ENCODE measurements at regions not wholly inside any gene's neighbourhood (a gene's known extent, or its start where the extent isn't known, plus 50 kb on each side); places are given as distances from the start of the nearest gene placed in this dataset.
A peak's percentile ranks its signal among the peaks of the same experiment; 100 is the strongest.

GRCh38 chr9:4927701-4928100 is 57.4 kb upstream of the JAK2 start:
- H3K9me3 ChIP-seq (ENCODE audit: control extremely low read depth in 1 of 5, control insufficient read depth in 4 of 5, insufficient read depth in 2 of 5, low read depth in 1 of 5, low read length in 4 of 5): no peaks in the 10 kb centered on the region
- CTCF ChIA-PET: interaction anchor here (0.9 to 1.6 kb wide), 3 partner anchors 61 to 185 kb away, joined by 3 to 4 read pairs (median 3); no protein-coding TSS in a partner anchor
- no peaks in the 10 kb centered on the region for H3K4me1 ChIP-seq (ENCODE audit: control extremely low read depth in 1 of 4, control insufficient read depth in 4 of 4, insufficient read depth in 4 of 4, low read length in 3 of 4)
- no peak overlapping the region for H3K4me3 ChIP-seq (ENCODE audit: control insufficient read depth in 1 of 7, extremely low read depth in 1 of 7, insufficient read depth in 4 of 7, low read depth in 2 of 7, low read length in 6 of 7)
- no peaks in the 10 kb centered on the region for H3K36me3 ChIP-seq (ENCODE audit: control insufficient read depth in 4 of 4, insufficient read depth in 4 of 4, low read length in 3 of 4)
- POLR2A ChIA-PET: no interaction called here
- no peak for DNase-seq
- no peaks in the 10 kb centered on the region for H3K27me3 ChIP-seq (replicated peaks in 2 of 5; ENCODE audit: control insufficient read depth in 4 of 5, insufficient read depth in 5 of 5, low read length in 4 of 5)
- peak overlapping the region in 1 of 2 experiments; percentile 26 for H3K27ac ChIP-seq (ENCODE audit: insufficient read depth in 1 of 2, low read depth in 1 of 2, low read length in 2 of 2, poor library complexity in 1 of 2, severe bottlenecking in 2 of 2)
- 98% methylated on average over 5 of the region's 5 CpGs for WGBS (ENCODE audit: insufficient coverage)

GRCh38 chr9:4929917-4930316 is 55.2 kb upstream of the JAK2 start:
- no peak for DNase-seq
- CTCF ChIA-PET: no interaction called here
- Histone ChIP-seq H3K4me1 (ENCODE audit: control extremely low read depth in 1 of 4, control insufficient read depth in 4 of 4, insufficient read depth in 4 of 4, low read length in 3 of 4) (no peaks in the 10 kb centered on the region), H3K4me3 (ENCODE audit: control insufficient read depth in 1 of 7, extremely low read depth in 1 of 7, insufficient read depth in 4 of 7, low read depth in 2 of 7, low read length in 6 of 7) (no peak overlapping the region), H3K9me3 (ENCODE audit: control extremely low read depth in 1 of 5, control insufficient read depth in 4 of 5, insufficient read depth in 2 of 5, low read depth in 1 of 5, low read length in 4 of 5) (no peaks in the 10 kb centered on the region), H3K27me3 (replicated peaks in 2 of 5; ENCODE audit: control insufficient read depth in 4 of 5, insufficient read depth in 5 of 5, low read length in 4 of 5) (no peaks in the 10 kb centered on the region), H3K27ac (ENCODE audit: insufficient read depth in 1 of 2, low read depth in 1 of 2, low read length in 2 of 2, poor library complexity in 1 of 2, severe bottlenecking in 2 of 2) (no peak overlapping the region), H3K36me3 (ENCODE audit: control insufficient read depth in 4 of 4, insufficient read depth in 4 of 4, low read length in 3 of 4) (no peaks in the 10 kb centered on the region)
- WGBS (ENCODE audit: insufficient coverage): 80% methylated on average over 1 of the region's 2 CpGs
- POLR2A ChIA-PET: no interaction called here

- no peak for DNase-seq
- Histone ChIP-seq H3K27me3 (replicated peaks in 2 of 5; ENCODE audit: control insufficient read depth in 4 of 5, insufficient read depth in 5 of 5, low read length in 4 of 5) (no peaks in the 10 kb centered on the region), H3K4me1 (ENCODE audit: control extremely low read depth in 1 of 4, control insufficient read depth in 4 of 4, insufficient read depth in 4 of 4, low read length in 3 of 4) (peaks cover 0 to 14% (median 7%) of the 10 kb centered on the region in 4 experiments), H3K9me3 (ENCODE audit: control extremely low read depth in 1 of 5, control insufficient read depth in 4 of 5, insufficient read depth in 2 of 5, low read depth in 1 of 5, low read length in 4 of 5) (no peaks in the 10 kb centered on the region), H3K27ac (ENCODE audit: insufficient read depth in 1 of 2, low read depth in 1 of 2, low read length in 2 of 2, poor library complexity in 1 of 2, severe bottlenecking in 2 of 2) (no peak overlapping the region), H3K36me3 (ENCODE audit: control insufficient read depth in 4 of 4, insufficient read depth in 4 of 4, low read length in 3 of 4) (no peaks in the 10 kb centered on the region), H3K4me3 (ENCODE audit: control insufficient read depth in 1 of 7, extremely low read depth in 1 of 7, insufficient read depth in 4 of 7, low read depth in 2 of 7, low read length in 6 of 7) (no peak overlapping the region)
- WGBS (ENCODE audit: insufficient coverage): no CpG with 5 or more reads among the region's 4 CpGs
- CTCF ChIA-PET: interaction anchor here (1.0 to 1.4 kb wide), 2 partner anchors 8 to 9 kb away, joined by 3 to 4 read pairs; no protein-coding TSS in a partner anchor
- POLR2A ChIA-PET: no interaction called here
These were observed 52.4 kb upstream of the JAK2 start for GRCh38 chr9:4932681-4933080.

- Histone ChIP-seq H3K9me3 (ENCODE audit: control extremely low read depth in 1 of 5, control insufficient read depth in 4 of 5, insufficient read depth in 2 of 5, low read depth in 1 of 5, low read length in 4 of 5) (no peaks in the 10 kb centered on the region), H3K27ac (ENCODE audit: insufficient read depth in 1 of 2, low read depth in 1 of 2, low read length in 2 of 2, poor library complexity in 1 of 2, severe bottlenecking in 2 of 2) (no peak overlapping the region), H3K4me1 (ENCODE audit: control extremely low read depth in 1 of 4, control insufficient read depth in 4 of 4, insufficient read depth in 4 of 4, low read length in 3 of 4) (peaks cover 0 to 18% (median 9%) of the 10 kb centered on the region in 4 experiments), H3K4me3 (ENCODE audit: control insufficient read depth in 1 of 7, extremely low read depth in 1 of 7, insufficient read depth in 4 of 7, low read depth in 2 of 7, low read length in 6 of 7) (no peak overlapping the region), H3K36me3 (ENCODE audit: control insufficient read depth in 4 of 4, insufficient read depth in 4 of 4, low read length in 3 of 4) (no peaks in the 10 kb centered on the region), H3K27me3 (replicated peaks in 2 of 5; ENCODE audit: control insufficient read depth in 4 of 5, insufficient read depth in 5 of 5, low read length in 4 of 5) (no peaks in the 10 kb centered on the region)
- 100% methylated on average over 1 of the region's 4 CpGs for WGBS (ENCODE audit: insufficient coverage)
- ChIA-PET CTCF (interaction anchor here (1.4 kb wide), 1 partner anchor 9 kb away, joined by 4 read pairs; no protein-coding TSS in a partner anchor), POLR2A (no interaction called here)
- no peak for DNase-seq
These were observed 51.9 kb upstream of the JAK2 start for GRCh38 chr9:4933177-4933576.

GRCh38 chr9:4933861-4934260 is 51.2 kb upstream of the JAK2 start:
- 100% methylated on average over 1 of the region's 2 CpGs for WGBS (ENCODE audit: insufficient coverage)
- Histone ChIP-seq H3K27ac (ENCODE audit: insufficient read depth in 1 of 2, low read depth in 1 of 2, low read length in 2 of 2, poor library complexity in 1 of 2, severe bottlenecking in 2 of 2) (no peak overlapping the region), H3K9me3 (ENCODE audit: control extremely low read depth in 1 of 5, control insufficient read depth in 4 of 5, insufficient read depth in 2 of 5, low read depth in 1 of 5, low read length in 4 of 5) (no peaks in the 10 kb centered on the region), H3K4me3 (ENCODE audit: control insufficient read depth in 1 of 7, extremely low read depth in 1 of 7, insufficient read depth in 4 of 7, low read depth in 2 of 7, low read length in 6 of 7) (no peak overlapping the region), H3K27me3 (replicated peaks in 2 of 5; ENCODE audit: control insufficient read depth in 4 of 5, insufficient read depth in 5 of 5, low read length in 4 of 5) (no peaks in the 10 kb centered on the region), H3K36me3 (ENCODE audit: control insufficient read depth in 4 of 4, insufficient read depth in 4 of 4, low read length in 3 of 4) (no peaks in the 10 kb centered on the region), H3K4me1 (ENCODE audit: control extremely low read depth in 1 of 4, control insufficient read depth in 4 of 4, insufficient read depth in 4 of 4, low read length in 3 of 4) (peaks cover 7 to 25% (median 15%) of the 10 kb centered on the region in 4 experiments)
- POLR2A ChIA-PET: no interaction called here
- CTCF ChIA-PET: interaction anchor here (1.4 kb wide), 1 partner anchor 9 kb away, joined by 4 read pairs; no protein-coding TSS in a partner anchor
- DNase-seq: no peak

- peaks cover 7 to 34% (median 21%) of the 10 kb centered on the region in 4 experiments for H3K4me1 ChIP-seq (ENCODE audit: control extremely low read depth in 1 of 4, control insufficient read depth in 4 of 4, insufficient read depth in 4 of 4, low read length in 3 of 4)
- no peak for DNase-seq
- H3K27me3 ChIP-seq (replicated peaks in 2 of 5; ENCODE audit: control insufficient read depth in 4 of 5, insufficient read depth in 5 of 5, low read length in 4 of 5): no peaks in the 10 kb centered on the region
- no peaks in the 10 kb centered on the region for H3K9me3 ChIP-seq (ENCODE audit: control extremely low read depth in 1 of 5, control insufficient read depth in 4 of 5, insufficient read depth in 2 of 5, low read depth in 1 of 5, low read length in 4 of 5)
- 100% methylated on average over 2 of the region's 4 CpGs for WGBS (ENCODE audit: insufficient coverage)
- H3K27ac ChIP-seq (ENCODE audit: insufficient read depth in 1 of 2, low read depth in 1 of 2, low read length in 2 of 2, poor library complexity in 1 of 2, severe bottlenecking in 2 of 2): no peak overlapping the region
- ChIA-PET CTCF (no interaction called here), POLR2A (no interaction called here)
- no peaks in the 10 kb centered on the region for H3K36me3 ChIP-seq (ENCODE audit: control insufficient read depth in 4 of 4, insufficient read depth in 4 of 4, low read length in 3 of 4)
- no peak overlapping the region for H3K4me3 ChIP-seq (ENCODE audit: control insufficient read depth in 1 of 7, extremely low read depth in 1 of 7, insufficient read depth in 4 of 7, low read depth in 2 of 7, low read length in 6 of 7)
These were observed 49.9 kb upstream of the JAK2 start for GRCh38 chr9:4935001-4935672.

All from common myeloid progenitor, CD34-positive (primary cell).